Adrenal gland (tissue), 5 donors: ENCODE measurements at regions not wholly inside any gene's neighbourhood (a gene's known extent, or its start where the extent isn't known, plus 50 kb on each side); places are given as distances from the start of the nearest gene placed in this dataset.

Experiments used
- POLR2A ChIP-seq, 2 donors: fragments of 450-650 bp; IDR thresholded peaks; one replicate each; pipeline ENCODE4 v1.6.1; 2017; ENCODE audit warnings: antibody characterized with exemption in 2 of 2, mild to moderate bottlenecking in 2 of 2, moderate library complexity in 1 of 2
- TF ChIP-seq, protein P1 (sequence below), 6 experiments: fragments of 450-650 bp in 4 of 6; fragments of 200-600 bp in 2 of 6; sonication (generic) in 1 of 6; IDR thresholded peaks; 1 replicate in 5 of 6; 2 replicates in 1 of 6; pipeline versions ENCODE4 v1.5.1 to v1.8.0; 2016 to 2021; ENCODE audit warnings: antibody characterized with exemption in 6 of 6, mild to moderate bottlenecking in 2 of 6, moderate library complexity in 1 of 6
- donor health status: DM: no; HTN: no; CAD: no.

DNA sequence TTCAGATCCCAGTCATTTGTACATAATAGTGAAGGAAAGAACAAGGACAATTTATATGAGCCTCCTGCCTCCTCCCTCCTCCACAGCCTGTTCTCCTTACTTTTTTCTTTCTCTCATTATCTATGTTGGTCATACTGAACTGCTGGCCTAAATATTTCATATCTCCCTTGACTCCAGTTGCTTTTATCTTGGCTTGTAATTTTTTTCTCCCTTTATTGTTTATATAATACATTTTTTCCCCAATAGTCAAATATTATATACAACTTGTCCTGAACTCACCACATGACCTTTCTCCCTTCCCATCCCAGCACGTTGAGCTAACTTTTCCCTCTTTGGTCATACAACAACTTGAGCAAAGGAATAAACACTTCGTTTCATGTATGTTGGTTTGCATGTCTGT lies 752.1 kb downstream of the LTN1 start:
- no peak for TF ChIP-seq POLR2A (IDR thresholded peaks at IDR 0.05)
- TF ChIP-seq, protein P1, sequence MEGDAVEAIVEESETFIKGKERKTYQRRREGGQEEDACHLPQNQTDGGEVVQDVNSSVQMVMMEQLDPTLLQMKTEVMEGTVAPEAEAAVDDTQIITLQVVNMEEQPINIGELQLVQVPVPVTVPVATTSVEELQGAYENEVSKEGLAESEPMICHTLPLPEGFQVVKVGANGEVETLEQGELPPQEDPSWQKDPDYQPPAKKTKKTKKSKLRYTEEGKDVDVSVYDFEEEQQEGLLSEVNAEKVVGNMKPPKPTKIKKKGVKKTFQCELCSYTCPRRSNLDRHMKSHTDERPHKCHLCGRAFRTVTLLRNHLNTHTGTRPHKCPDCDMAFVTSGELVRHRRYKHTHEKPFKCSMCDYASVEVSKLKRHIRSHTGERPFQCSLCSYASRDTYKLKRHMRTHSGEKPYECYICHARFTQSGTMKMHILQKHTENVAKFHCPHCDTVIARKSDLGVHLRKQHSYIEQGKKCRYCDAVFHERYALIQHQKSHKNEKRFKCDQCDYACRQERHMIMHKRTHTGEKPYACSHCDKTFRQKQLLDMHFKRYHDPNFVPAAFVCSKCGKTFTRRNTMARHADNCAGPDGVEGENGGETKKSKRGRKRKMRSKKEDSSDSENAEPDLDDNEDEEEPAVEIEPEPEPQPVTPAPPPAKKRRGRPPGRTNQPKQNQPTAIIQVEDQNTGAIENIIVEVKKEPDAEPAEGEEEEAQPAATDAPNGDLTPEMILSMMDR (IDR thresholded peaks at IDR 0.05) = no peak
